Stimulated activated CD8-positive, alpha-beta memory T cell treated with anti-CD3 and anti-CD28 coated beads, Interleukin-2, amount 100 ng/mL, for 48 hours (primary cell): ENCODE measurements at regions not wholly inside any gene's neighbourhood (a gene's known extent, or its start where the extent isn't known, plus 50 kb on each side); places are given as distances from the start of the nearest gene placed in this dataset.

Source experiments
- DNase-seq, 2 donors: peaks; one replicate each; pipeline ENCODE4 v3.0.0-alpha.2; 2020; ENCODE audit warnings: low read depth in 2 of 2

- no peak for DNase-seq
These were observed 52.7 kb upstream of the PELI1 start for GRCh38 chr2:64196963-64197362.

- no peak for DNase-seq
These were observed 56.9 kb upstream of the PELI1 start for GRCh38 chr2:64201151-64201550.

- no peak for DNase-seq
These were observed 58.1 kb upstream of the PELI1 start for GRCh38 chr2:64202206-64202845.

DNA sequence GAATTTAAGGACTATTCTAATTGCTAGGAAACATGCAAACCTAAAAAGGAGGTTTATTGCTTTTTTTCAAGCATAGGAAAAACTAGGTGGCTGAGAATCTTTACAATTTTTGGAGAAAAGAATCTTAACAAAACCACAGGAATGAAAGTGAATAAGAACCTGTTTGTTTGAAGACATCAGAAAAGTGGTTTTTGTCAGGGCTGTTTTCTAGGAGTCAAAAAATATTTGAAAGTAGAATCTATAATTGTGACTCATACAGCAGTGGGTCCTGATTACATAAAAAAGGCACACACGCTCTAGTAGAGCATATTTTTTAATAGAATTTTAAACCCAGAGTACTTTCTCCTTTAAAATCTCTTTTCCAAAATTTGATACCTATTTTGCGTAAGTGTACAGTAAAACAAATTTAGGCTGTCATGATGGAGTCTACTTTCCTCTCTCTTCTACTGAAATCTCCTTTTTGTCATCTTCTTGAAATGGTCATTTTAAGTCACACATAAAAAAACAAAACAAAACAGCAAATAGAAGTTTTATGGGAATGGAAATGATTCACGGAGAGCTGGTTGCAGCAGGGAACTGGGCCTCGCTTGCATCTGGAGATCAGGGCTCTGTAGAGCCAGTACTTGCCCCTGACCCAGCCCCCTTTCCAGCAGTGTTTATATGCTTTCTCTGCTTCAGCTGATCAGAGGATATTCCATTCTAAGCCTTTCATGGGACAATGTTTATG, 59.1 kb upstream of the PELI1 start:
- DNase-seq: no peak

DNA sequence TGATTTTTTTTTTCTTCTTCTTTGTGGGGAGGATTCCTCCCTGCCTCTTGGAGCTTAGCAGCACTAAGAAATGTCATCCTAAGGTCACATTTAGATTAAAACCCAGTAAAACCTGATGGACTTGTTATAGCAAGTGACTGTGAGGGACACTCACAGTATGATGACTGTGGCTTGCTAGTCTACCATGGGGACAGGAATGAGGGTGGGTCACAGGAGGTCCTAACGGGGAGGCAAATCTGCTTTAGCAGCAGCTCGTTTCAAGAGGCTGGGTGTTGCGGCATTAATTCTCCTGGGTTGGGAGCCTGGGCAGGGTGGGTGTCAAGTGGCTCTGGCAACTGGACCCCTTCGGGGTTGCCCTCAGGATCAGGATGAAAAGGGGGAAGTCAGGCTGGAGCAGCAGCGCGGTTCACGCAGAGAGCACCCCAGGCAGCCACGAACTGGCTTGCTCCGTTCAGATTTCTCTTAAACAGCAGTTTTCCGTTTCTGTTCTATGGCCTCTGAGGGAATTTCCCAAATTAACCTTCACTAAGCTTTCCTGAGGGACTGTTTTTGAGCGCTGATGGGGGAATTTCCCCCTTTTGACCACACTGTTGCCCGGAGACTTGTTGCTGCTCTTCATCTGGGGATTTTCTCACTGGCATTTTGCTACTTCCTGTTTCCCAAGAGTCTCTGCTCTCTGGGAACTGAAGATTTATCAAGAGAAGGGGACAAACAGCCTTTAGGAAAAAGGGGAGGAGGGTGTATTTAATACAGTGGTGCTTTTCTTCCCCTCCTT, 59.8 kb upstream of the PELI1 start:
- no peak for DNase-seq

GRCh38 chr2:64204703-64205102, 60.5 kb upstream of the PELI1 start:
- DNase-seq: no peak

DNA sequence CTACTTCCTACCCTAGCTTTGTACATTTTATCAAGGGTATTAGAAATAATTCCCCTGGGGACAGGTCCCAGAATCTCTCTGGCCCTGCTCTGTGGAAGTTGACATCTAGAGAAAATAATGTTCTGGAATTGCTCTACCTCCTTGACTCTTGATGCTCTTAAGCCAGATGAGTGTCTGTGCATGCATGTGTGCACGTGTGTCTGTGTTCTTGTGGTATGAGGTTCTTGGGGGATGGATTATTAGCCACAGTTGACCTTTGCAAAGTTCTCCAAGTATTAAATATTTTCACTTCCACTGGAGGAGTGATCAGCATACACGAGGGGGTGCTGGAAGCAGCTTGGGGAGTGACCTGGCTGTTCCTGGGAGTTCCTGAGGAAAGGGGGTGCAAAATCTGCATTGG, 61.2 kb upstream of the PELI1 start:
- DNase-seq: no peak

DNA sequence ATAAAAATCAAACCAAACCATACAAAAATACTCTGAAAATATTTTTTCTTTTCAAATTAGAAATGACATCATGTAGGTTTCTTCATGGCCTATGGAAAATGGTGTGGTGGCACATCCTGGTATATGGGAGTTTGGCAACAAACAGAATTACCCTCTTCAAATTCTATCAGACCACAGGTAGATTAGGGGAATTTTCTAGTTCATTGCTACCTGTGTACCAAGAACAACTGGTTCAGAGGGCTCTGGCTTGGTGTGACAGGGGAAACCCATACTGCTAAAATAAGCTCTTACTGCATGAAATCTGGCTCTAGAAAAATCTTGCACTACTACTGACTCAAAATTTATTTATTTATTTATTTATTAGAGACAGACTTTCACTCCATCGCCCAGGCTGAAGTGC, 63.4 kb upstream of the PELI1 start:
- no peak for DNase-seq

DNA sequence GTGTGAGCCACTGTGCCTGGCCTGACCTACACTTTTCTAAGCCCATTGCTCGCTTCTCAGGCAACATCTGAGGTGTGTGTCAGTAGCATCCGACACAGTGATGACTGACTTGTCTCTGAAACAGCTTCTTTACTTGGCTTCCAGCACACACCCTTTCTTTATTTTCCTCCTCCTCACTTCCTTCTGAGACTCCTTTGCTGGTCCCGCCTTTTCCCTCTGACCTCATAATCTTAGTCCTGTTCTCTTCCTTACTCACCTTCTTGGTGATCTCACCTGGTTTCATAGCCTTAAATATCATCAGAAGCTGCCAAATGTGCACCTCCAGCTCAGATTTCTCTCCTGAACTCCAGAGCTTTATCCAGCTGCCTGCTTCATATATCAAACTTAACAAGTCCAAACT, 66.6 kb upstream of the PELI1 start:
- no peak for DNase-seq

- no peak for DNase-seq
These were observed 67.2 kb upstream of the PELI1 start for GRCh38 chr2:64211276-64211921.

DNA sequence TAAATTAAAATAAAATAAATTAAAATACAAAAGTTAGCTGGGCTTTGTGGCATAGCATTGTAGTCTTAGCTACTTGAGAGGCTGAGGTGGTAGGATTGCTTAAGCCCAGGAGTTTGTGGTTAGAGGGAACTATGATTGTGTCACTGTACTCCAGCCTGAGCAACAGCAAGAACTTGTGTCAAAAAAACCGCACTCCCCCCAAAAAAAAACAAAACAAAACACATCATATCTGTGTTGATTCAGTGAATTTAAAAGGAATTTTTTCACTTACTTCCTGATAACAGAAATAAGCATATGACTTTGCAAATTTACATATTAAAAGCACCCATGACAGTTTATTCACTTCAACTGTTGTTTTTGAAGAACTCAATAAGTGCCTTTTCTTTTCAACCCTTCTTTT, 68.1 kb upstream of the PELI1 start:
- DNase-seq: no peak

GRCh38 chr2:64212801-64213321, 68.6 kb upstream of the PELI1 start:
- peak in 1 of 2 donors; percentile 31 for DNase-seq

DNA sequence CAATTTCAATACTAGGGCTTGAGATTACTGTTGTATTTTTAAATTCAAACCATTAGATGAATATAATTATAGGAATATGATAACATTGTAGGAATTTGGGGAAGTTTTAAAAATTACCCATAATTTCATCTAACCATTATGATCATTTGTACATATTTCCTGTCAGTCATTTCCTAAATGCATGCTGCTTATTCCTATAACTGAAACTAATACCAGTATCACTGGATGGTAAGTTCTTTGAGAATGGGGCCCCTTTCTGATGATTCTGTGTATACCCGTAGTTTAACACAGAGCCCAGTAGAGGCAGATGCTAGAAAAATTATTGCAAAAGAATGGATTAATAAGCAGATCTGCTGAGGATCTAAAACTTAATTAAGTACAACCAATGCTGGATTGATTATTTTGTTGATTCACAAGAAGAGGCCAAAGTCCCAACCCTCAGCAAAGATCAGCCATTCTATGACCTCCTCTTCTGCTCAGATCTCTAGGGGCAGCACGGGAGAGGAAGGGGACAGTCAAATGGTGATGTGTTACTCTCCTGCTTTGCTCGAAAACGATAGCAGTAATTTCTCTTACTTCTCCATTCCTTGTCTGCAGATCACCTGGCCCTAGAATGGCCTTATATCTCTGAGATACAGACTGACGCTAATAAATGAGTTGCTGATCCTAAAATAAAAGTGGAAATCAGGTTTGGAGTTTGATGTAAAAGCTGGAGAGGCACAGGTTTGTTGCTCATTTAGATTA, 69.5 kb upstream of the PELI1 start:
- no peak for DNase-seq

- no peak for DNase-seq
These were observed 70.3 kb upstream of the PELI1 start for GRCh38 chr2:64214281-64215115.

- DNase-seq: no peak
These were observed 73.1 kb upstream of the PELI1 start for GRCh38 chr2:64217198-64217869.

GRCh38 chr2:64218137-64218802, 74.0 kb upstream of the PELI1 start:
- no peak for DNase-seq

DNA sequence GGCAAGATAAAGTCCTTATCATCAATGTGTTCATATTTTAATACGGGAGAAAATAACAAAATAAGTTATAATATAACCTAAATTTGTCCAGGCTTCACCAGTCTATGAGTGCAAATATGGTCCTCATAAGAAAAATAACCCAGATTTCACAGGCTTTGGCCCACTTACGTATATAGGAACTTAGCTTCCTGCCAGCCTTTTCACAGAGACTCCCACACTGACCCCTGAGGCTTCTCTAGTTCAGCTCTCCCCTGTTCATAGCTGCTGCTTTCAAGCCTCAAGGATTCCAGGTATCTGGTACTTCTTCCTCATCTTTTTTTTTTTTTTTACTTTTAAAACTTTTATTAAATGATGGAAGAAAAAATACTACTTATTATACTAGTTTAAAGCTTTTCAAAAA, 74.9 kb upstream of the PELI1 start:
- no peak for DNase-seq

DNA sequence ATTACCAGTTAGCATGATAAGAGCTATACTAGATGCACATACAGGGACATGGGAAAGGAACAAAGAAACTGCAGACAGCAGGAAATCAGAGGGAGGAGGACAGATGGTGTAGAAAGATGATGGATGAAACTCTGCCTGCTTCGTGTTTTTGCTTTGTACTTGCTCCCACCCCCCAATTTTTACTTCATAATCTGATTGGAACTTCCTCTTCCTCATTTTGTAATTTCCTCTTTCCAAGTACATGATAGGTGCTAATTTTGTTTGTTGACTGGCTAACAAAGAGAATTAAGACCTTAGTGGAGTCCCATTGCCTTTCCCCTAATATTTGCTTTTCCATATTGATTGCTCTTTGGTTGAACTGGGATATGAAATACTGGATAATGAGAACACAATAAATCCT, 76.0 kb upstream of the PELI1 start:
- DNase-seq: no peak

DNA sequence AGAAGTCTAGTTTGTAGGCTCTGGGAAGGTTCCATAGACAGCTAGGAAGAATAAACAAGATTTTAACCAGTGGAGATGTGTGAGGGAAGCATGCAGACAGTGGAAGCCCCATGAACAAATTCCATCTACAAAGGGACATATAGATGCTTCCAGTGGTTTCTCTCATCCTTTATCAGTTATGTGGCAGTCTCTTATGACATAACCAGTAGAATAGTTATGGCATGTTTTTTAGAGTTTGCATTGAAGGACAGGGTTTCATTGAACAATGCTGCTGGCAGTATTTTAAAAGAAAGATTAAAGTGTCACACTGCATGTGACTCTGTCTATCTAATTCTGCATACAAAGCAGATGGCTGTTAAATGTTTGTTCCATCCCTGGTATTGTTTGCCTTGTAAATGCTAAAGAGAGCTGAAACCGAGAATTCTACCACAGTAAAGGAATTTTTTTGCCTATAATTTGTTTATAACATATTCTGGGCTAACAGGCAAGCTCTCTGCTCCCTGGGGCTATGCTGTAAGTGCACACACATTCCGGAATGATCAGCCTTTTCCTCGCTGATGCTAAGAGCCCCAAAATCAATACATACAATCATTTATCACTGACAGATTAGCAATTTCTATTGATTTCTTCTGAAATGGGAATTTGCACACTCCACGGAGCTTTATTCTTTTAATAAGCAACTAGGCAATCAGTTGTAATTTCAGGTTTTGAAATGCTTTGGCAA, 76.8 kb upstream of the PELI1 start:
- no peak for DNase-seq
